GM23338 (cell line): ENCODE measurements at regions not wholly inside any gene's neighbourhood (a gene's known extent, or its start where the extent isn't known, plus 50 kb on each side); places are given as distances from the start of the nearest gene placed in this dataset.

Source experiments
- CREB1 ChIP-seq: fragments of 250-450 bp; sonication (Bioruptor Pico); IDR thresholded peaks from 2 replicates; pipeline ENCODE4 v1.5.0; 2020; ENCODE audit warnings: low read depth, mild to moderate bottlenecking, moderate library complexity
- EZH2phosphoT487 ChIP-seq: fragments of 200-600 bp; sonication (generic); IDR thresholded peaks from one replicate; pipeline ENCODE4 v1.8.1; 2018; ENCODE audit warnings: antibody characterized with exemption; ENCODE audit not compliant: unreplicated experiment

GRCh38 chrX:117376460-117376859, 740.1 kb downstream of the KLHL13 start:
- TF ChIP-seq CREB1 (CRISPR knock-in tag) (no peak), EZH2phosphoT487 (no peak)
